NCI-H2107 treated with DMSO at 0.1 percent for 48 hours (cell line): ENCODE measurements at regions not wholly inside any gene's neighbourhood (a gene's known extent, or its start where the extent isn't known, plus 50 kb on each side); places are given as distances from the start of the nearest gene placed in this dataset.

ENCODE experiments used
- DNase-seq: peaks from one replicate; lab custom pipeline; 2025; ENCODE audit not compliant: unreplicated experiment; lab: John Stamatoyannopoulos, UW

DNA sequence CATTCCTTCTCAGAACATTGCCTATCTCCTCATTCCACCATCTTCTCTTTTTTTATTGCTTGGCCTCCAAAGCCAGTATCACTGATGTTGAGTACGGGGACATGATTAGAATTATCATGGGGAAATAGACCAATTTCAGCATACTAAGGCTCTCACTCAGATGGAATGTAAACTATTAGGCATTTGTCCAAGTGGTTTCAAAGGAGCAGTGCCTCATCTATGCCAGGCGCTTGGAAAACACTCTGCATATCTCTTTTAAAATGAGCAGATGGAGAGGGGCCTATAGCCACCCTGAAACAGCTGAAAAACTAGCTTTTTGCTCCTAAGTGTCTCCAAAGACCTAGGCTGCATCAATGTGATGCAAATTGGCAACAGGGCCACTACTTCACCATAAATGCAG, 150.8 kb upstream of the DIPK2B start:
- no peak for DNase-seq

GRCh38 chrX:45348296-45348695, 147.6 kb upstream of the DIPK2B start:
- DNase-seq, result no peak

- DNase-seq, result no peak
Observed at GRCh38 chrX:45347877-45348276, 147.2 kb upstream of the DIPK2B start.

- no peak for DNase-seq
Observed at GRCh38 chrX:45344594-45344993, 143.9 kb upstream of the DIPK2B start.

- no peak for DNase-seq
Observed at GRCh38 chrX:45329217-45329616, 128.5 kb upstream of the DIPK2B start.

GRCh38 chrX:45324941-45325340, 124.3 kb upstream of the DIPK2B start:
- DNase-seq, result no peak

DNA sequence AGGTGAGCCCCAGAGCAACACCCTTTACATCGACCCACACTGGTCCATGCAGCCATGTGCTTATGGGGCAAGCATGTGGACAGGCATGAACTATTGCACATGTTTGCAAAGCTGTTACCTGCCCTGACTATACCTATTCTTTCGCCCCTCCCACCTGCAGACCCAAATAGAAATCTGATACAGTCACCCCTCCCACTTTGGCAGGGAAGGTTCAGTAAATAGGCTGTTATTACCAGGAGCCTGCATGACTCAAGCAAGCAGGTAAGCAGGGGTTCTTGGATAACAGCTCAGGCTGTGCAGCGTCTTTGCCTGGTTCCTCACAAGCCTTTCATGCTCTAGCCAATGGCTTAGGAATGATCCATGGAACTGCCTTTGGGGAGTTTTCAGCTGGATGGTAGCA, 122.7 kb upstream of the DIPK2B start:
- DNase-seq, result no peak

DNA sequence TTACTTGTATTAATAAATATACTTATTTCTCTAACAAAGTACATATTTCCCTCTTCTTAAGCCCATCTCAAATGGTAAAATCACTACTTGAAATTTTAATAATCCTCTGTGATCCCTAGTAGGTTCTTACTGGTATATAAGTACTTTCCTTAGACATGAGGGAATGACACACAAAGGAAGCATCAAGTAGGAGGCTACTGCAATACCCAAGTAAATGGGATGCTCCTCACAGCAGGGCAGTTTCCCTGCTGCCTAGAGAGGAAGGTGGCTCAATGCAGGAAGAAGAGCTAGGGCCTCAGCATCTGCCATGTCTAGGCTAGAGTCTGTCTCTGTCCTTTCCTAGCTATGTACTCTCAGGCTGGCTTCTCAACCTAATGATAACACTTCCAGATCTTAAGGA, 122.1 kb upstream of the DIPK2B start:
- no peak for DNase-seq

DNA sequence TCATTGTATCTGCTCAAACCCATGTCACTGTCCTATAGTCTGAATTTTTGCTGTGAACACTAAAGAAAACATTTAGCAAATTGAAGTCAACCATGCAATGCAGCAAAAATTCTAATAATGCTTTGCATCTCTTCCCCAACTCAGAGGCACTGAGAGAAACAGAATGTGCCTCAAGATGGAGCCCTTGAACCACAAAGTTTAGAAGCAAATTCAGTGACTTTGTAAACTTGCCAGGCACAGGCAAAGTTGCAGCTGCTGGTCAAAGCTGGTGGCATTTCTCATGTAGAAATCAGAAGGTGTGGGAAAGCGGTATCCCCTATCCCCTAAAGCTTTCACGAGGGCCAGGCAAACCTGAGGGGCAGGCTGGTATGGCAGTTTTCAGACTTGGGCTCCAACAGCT, 121.7 kb upstream of the DIPK2B start:
- DNase-seq, result no peak

- no peak for DNase-seq
Observed at GRCh38 chrX:45320191-45320590, 119.5 kb upstream of the DIPK2B start.

DNA sequence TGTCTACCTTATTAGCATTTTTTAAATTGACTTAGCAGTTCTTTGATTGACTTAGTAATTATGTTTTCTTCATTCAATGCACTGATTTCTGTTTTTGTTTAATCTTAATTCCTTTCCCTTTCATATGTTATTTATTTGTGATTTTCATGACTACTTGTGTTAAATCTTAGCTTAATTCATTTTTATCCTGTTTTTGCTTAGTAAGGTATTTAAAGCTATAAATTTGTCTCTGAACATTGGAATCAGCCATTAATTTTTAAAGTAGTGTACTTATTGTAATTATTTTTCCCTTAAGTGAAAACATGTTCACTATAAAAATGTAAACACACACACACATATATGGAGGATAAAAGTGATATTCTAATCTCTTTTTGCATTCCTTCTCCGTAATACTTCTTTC, 109.1 kb upstream of the DIPK2B start:
- DNase-seq, result no peak

GRCh38 chrX:45309096-45309495, 108.4 kb upstream of the DIPK2B start:
- DNase-seq, result no peak

DNA sequence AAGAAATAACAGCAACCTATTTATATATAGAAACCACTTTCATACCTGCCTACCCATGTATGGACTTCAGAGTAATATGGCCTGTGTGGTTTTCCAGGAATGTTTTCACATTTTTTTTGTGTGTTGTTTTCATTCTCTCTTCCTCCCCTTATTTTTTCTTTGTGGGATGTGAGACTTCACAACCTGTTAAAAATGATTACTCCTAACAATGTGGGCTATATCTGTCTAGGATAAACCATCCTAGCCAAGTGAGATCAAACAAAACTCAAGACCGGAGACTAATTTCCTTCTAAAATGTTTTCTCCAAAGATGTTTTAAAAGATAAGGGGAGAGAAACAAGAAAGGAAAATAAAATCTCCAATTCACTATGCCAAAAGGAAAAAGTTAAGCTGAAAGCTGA, 106.1 kb upstream of the DIPK2B start:
- no peak for DNase-seq

DNA sequence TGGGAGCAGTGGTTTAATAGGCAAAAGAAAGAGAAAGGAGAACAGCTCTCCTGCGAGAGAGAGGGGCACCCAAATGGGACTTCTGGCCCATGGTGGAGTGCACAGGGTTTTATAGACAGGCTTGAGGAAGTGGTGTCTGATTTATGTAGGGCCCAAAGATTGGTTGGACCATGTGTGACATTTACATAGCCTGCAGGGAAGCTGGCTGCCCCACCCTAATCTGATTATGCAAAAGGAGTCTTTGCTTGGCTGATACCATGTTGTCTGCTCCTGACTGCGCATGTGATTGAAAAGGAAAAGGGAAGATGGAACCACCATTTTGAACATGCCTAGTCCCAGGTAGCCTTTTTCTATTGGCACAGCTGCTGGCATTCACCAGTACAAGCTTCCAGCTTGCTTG, 100.0 kb upstream of the DIPK2B start:
- DNase-seq, result no peak

DNA sequence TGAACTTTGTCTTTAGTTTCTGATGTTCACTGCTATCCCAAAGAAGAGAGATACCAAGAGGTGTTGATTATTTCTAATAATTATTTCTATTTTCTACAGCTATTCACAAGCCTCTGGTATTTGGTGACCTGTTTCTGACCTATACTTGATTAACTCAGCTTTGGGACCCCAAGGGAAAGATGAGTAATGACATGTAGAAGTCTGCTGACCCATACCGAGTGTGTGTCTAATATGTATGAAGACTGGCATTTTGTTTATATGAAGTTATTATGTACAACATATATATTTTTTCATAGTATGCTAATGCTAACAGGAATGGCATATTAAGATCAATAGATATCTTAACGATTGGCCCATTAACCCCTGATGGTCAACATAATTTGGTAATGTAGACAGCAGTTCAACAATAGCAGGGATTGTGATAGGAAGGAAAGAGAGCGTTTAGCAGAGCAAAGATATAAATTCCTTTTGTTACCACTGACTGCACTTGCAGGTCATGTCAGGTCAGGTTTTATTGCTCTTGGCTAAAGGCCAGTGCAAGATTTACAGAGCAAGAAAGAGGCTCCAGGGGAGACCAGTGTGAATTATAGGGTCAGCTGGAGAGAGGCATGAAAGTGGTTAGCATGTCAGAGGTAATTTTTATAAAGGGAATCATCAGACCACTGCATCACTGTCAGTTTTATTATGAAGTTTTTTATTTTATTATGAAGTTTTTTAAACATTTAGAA, 94.7 kb upstream of the DIPK2B start:
- DNase-seq, result no peak

DNA sequence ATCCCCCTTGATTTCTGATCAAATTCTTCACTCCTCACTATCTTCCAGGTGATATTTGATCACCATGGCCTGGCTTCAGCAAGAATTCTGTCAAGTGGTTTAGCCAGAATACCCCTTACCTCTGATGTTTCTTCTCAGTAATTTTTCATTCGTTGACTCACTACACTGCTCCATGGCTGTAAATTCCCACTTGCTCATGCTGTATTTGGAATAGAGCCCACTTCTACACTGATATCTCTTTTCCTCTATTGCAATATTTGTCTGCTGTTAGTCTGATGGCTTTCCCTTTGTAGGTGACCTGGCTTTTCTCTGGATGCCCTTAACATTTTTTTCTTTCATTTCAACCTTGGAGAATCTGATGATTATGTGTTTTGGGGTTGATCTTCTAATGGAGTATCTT, 73.9 kb upstream of the DIPK2B start:
- DNase-seq, result no peak

- DNase-seq, result no peak
Observed at GRCh38 chrX:45267007-45267406, 66.3 kb upstream of the DIPK2B start.

GRCh38 chrX:45266456-45266855, 65.8 kb upstream of the DIPK2B start:
- no peak for DNase-seq

DNA sequence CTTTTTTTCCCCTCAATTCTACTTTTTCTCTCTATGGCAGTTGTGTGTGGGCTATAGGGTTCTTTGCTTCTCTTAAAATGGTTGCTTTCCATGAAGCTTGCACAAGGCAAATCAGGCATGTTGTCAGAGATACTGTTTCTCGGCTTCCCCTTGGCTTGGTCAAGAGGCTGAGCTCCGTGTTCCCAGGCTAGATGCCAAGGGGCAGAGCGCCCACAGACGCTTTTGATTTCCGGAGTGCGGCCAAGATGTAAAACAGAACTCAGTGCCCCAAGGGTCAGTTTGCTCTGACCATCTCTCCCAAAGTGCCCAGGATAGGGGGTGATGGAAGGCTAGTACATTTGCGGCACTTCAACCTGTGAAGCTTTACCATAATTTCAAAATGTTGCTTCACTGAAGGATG, 64.2 kb upstream of the DIPK2B start:
- DNase-seq, result no peak

DNA sequence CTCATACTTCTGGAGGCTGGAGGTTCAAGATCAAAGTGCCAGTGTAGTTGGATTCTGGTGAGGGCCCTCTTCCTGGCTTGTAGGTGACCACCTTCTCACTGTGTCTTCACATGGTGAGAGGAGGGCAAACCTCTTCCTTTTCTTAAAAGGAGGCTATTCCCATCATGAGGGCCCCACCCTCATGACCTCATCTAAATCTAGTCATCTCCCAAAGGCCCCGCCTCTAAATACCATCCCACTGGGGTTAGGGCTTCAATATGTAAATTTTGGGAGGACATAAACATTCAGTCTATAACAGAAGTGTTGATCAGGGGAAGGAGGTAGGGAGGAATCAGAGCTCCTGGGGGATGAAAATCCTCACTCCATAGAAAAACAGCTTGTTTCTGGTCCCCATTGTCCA, 60.8 kb upstream of the DIPK2B start:
- no peak for DNase-seq

GRCh38 chrX:45261005-45261404, 60.3 kb upstream of the DIPK2B start:
- DNase-seq, result no peak

DNA sequence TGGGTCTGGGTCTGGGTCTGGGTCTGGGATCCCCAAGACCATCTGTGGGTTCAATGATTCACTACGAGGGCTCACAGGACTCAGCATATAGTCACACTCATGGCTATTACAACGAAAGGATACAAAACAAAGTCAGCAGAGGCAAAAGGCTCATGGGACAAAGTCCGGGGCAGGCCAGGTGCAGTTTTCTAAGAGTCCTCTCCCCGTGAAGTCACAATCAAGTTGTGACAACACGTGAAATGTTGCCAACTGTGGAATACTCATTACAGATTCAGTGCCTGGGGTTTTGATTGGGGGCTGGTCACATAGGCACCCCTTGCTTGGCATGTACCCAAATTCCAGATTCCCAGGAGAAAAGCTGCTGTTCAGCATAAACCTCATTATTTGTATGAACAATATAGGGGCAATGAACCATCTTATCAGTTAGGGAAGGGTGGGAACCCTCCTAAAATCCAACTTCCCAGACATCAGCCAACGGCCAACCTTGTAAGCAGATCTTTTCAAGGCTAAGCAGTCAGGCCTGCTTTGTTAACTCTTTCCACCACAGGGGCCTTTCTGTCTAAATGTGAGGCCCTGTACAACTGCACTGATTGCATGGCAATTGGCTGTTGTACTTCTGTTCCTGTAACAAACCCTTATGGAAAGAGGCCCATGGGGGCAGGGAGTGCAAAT, 58.2 kb upstream of the DIPK2B start:
- no peak for DNase-seq
